ENCODE measurements at regions not wholly inside any gene's neighbourhood (a gene's known extent, or its start where the extent isn't known, plus 50 kb on each side); places are given as distances from the start of the nearest gene placed in this dataset.

DNA sequence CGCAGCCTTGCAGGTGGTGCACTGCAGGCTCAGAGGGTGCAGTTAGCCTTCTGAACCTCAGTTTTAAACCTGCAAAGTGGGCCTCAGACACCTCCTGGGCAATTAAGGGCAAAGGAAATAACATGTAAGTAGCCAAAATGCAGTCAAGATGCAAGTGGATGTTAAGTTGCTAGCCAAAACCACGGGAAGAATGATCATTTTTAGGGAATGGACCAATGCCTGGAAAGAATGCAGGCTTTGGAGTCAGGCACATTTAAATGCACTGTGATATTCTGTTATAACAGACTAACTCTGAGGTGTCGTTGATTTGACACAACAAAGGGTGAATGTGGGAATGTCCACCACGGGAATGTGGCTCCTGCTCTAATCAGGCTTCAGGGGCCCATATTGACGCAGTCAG is 57.9 kb upstream of the PTGFRN start:
- no peaks in the 10 kb centered on the region for H3K9me3 ChIP-seq (ENCODE audit: control insufficient read depth in 4 of 4, insufficient read depth in 3 of 4, low read length in 3 of 4)
- H3K9ac ChIP-seq (ENCODE audit: insufficient read depth in 1 of 2, low read length in 2 of 2) = no peak overlapping the region
- no peak for ATAC-seq (ENCODE audit: insufficient read depth, low FRiP score)
- H3K4me3 ChIP-seq = no peak overlapping the region
- peaks cover 0 to 24% (median 17%) of the 10 kb centered on the region in 5 donors for H3K4me1 ChIP-seq (ENCODE audit: control insufficient read depth in 5 of 5, insufficient read depth in 5 of 5, low read length in 5 of 5)
- 84 to 92% methylated on average over 5 of the region's 5 CpGs for WGBS, 2 donors
- H3K36me3 ChIP-seq (ENCODE audit: control insufficient read depth in 4 of 4, insufficient read depth in 4 of 4, low read length in 4 of 4) = no peaks in the 10 kb centered on the region
- no peak overlapping the region for H3K27ac ChIP-seq (ENCODE audit: low read depth in 1 of 2, low read length in 1 of 2)
- no peak for TF ChIP-seq CTCF (IDR thresholded peaks at IDR 0.05; ENCODE audit: control extremely low read depth, extremely low read depth)
- no peaks in the 10 kb centered on the region for H3K27me3 ChIP-seq (ENCODE audit: control insufficient read depth in 3 of 3, insufficient read depth in 3 of 3, low read length in 2 of 3)
- no peak for DNase-seq

DNA sequence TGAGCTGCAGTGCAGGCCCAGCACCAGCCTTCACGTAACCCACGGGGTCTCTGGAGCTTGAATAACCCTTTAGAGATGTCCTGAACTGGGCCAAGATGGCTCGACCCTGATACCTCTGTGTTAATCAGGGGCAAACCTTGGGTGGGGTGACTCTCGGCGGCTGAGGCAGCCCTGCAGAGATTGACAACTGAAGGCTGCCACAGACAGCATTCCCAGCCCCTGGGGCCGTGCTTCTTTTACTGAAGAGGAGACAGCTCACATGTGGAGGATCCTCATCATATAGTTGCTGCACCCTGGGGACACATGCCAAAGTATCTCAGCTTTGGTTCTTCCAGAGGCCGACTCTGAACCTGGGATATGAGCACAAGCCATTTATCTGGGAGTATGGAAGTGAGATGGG is 57.3 kb upstream of the PTGFRN start:
- H3K36me3 ChIP-seq (ENCODE audit: control insufficient read depth in 4 of 4, insufficient read depth in 4 of 4, low read length in 4 of 4) = no peaks in the 10 kb centered on the region
- H3K4me1 ChIP-seq (ENCODE audit: control insufficient read depth in 5 of 5, insufficient read depth in 5 of 5, low read length in 5 of 5) = peaks cover 0 to 24% (median 17%) of the 10 kb centered on the region in 5 donors
- no peaks in the 10 kb centered on the region for H3K27me3 ChIP-seq (ENCODE audit: control insufficient read depth in 3 of 3, insufficient read depth in 3 of 3, low read length in 2 of 3)
- no peak for ATAC-seq (ENCODE audit: insufficient read depth, low FRiP score)
- H3K27ac ChIP-seq (ENCODE audit: low read depth in 1 of 2, low read length in 1 of 2) = no peak overlapping the region
- H3K9ac ChIP-seq (ENCODE audit: insufficient read depth in 1 of 2, low read length in 2 of 2) = no peak overlapping the region
- TF ChIP-seq CTCF (IDR thresholded peaks at IDR 0.05; ENCODE audit: control extremely low read depth, extremely low read depth) = no peak
- no peak overlapping the region for H3K4me3 ChIP-seq
- DNase-seq = no peak
- H3K9me3 ChIP-seq (ENCODE audit: control insufficient read depth in 4 of 4, insufficient read depth in 3 of 4, low read length in 3 of 4) = no peaks in the 10 kb centered on the region
- 91 to 93% methylated on average over 7 of the region's 7 CpGs for WGBS, 2 donors

DNA sequence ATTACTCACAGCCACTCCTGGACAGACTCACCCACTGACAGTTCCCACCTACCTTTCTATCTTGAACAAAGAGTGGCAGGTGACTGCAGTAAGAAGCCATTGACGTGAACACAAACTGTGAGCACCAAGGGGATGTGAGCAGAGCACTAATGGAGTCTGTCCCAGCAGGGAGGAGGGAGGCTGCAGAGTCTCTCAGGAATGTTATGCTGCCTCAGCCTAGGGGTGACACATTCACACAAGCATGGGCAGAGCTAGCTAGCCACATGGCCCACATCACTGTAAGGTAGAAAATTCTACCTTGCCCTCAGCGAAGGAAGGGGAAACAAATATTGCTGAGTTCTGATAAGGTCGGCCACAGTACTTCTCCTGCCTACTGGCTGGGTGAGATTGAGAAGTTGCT is 56.8 kb upstream of the PTGFRN start:
- 73 to 77% methylated on average over 3 of the region's 3 CpGs for WGBS, 2 donors
- ATAC-seq (ENCODE audit: insufficient read depth, low FRiP score) (no peak), DNase-seq (peak in 1 of 3 donors; percentile 14)
- no peak for TF ChIP-seq CTCF (IDR thresholded peaks at IDR 0.05; ENCODE audit: control extremely low read depth, extremely low read depth)
- Histone ChIP-seq H3K9me3 (ENCODE audit: control insufficient read depth in 4 of 4, insufficient read depth in 3 of 4, low read length in 3 of 4) (no peaks in the 10 kb centered on the region), H3K4me3 (no peak overlapping the region), H3K4me1 (ENCODE audit: control insufficient read depth in 5 of 5, insufficient read depth in 5 of 5, low read length in 5 of 5) (peaks cover 0 to 24% (median 17%) of the 10 kb centered on the region in 5 donors), H3K27me3 (ENCODE audit: control insufficient read depth in 3 of 3, insufficient read depth in 3 of 3, low read length in 2 of 3) (no peaks in the 10 kb centered on the region), H3K27ac (ENCODE audit: low read depth in 1 of 2, low read length in 1 of 2) (no peak overlapping the region), H3K9ac (ENCODE audit: insufficient read depth in 1 of 2, low read length in 2 of 2) (no peak overlapping the region), H3K36me3 (ENCODE audit: control insufficient read depth in 4 of 4, insufficient read depth in 4 of 4, low read length in 4 of 4) (no peaks in the 10 kb centered on the region)

DNA sequence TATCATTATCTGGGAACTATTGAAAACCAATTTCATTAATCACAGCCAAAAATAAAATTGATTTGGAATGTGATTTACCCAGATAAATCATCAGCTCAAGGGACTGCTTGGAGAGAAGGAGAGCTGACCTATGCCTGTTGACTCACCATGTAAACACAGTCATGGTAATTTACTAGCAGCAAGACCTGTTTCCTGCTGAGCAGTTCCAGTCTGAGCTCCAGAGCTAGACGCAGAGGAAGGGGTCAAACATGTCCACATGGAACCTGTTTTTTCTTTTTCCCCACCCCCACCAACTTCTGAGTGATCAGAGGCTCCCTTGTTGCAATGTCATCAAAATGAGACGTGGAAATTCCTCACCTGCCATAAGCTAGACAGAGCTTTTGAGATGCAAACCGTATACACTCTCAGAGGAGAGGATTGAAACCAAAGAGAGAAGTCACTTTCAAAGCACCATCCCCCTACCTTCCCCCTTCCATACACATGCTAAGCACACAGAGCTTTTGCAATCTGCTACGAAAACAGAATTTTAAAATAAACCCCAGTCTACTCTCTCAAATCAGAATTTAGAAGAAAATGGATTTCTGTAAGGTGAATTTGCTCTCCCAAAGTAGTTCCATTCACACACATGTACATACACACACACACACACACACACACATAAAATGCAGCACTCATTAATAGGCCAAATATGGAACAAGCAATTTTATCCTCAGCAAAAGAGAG is 55.9 kb upstream of the PTGFRN start:
- H3K27me3 ChIP-seq (ENCODE audit: control insufficient read depth in 3 of 3, insufficient read depth in 3 of 3, low read length in 2 of 3) = no peaks in the 10 kb centered on the region
- DNase-seq (peak; percentile 31 to 58 (median 35)), ATAC-seq (ENCODE audit: insufficient read depth, low FRiP score) (peak; percentile 67)
- peaks cover 0 to 24% (median 17%) of the 10 kb centered on the region in 5 donors for H3K4me1 ChIP-seq (ENCODE audit: control insufficient read depth in 5 of 5, insufficient read depth in 5 of 5, low read length in 5 of 5)
- H3K36me3 ChIP-seq (ENCODE audit: control insufficient read depth in 4 of 4, insufficient read depth in 4 of 4, low read length in 4 of 4) = no peaks in the 10 kb centered on the region
- H3K9ac ChIP-seq (ENCODE audit: insufficient read depth in 1 of 2, low read length in 2 of 2) = no peak overlapping the region
- WGBS, 2 donors = 16 to 28% methylated on average over 4 of the region's 4 CpGs
- no peak overlapping the region for H3K4me3 ChIP-seq
- TF ChIP-seq CTCF (IDR thresholded peaks at IDR 0.05; ENCODE audit: control extremely low read depth, extremely low read depth) = no peak
- H3K9me3 ChIP-seq (ENCODE audit: control insufficient read depth in 4 of 4, insufficient read depth in 3 of 4, low read length in 3 of 4) = no peaks in the 10 kb centered on the region
- H3K27ac ChIP-seq (ENCODE audit: low read depth in 1 of 2, low read length in 1 of 2) = no peak overlapping the region

All from lung (tissue), 11 donors.